HS-5 (cell line): ENCODE measurements at regions not wholly inside any gene's neighbourhood (a gene's known extent, or its start where the extent isn't known, plus 50 kb on each side); places are given as distances from the start of the nearest gene placed in this dataset.
"Not testable (repeated sequence)": the region's sequence is repeated elsewhere in the genome, so short reads cannot be mapped to it uniquely, and the experiment has no call there.

Experiments used
- DNase-seq: peaks from one replicate; pipeline ENCODE4 v3.0.0-alpha.2; 2012; ENCODE audit warnings: low read depth

DNA sequence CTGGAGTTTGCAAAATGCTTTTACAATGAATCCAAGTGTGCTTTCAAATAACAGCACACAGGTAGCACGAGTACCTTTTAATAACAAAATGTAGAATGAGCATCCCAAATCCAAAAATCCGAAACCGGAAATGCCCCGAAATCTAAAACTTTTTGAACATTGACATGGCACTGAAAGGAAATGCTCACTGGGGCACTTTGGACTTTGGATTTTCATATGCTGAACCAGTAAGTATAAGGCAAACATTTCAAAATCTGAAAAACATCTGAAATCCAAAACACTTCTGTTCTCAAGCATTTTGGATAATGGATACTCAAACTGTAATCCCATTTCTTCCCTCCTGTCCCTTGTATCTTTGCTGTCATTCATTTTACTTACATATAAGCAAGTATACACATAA lies 50.1 kb downstream of the GCNT4 start:
- no peak for DNase-seq

DNA sequence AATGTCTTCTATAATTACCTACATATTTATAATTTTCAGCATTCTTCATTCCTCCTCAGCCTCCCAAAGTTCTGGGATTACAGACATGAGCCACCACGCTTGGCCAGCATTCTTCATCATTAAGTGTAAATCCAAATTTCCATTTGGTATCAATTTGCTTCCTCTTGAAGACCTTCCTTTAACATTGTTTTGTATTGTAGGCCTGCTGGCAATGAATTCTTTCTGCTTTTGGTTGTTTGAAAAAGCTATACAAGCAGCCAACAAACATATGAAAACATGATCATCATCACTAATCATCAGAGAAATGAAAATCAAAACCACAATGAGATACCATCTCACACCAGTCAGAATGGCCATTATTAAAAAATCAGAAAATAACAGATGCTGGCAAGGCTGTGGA lies 56.4 kb downstream of the GCNT4 start:
- no peak for DNase-seq

DNA sequence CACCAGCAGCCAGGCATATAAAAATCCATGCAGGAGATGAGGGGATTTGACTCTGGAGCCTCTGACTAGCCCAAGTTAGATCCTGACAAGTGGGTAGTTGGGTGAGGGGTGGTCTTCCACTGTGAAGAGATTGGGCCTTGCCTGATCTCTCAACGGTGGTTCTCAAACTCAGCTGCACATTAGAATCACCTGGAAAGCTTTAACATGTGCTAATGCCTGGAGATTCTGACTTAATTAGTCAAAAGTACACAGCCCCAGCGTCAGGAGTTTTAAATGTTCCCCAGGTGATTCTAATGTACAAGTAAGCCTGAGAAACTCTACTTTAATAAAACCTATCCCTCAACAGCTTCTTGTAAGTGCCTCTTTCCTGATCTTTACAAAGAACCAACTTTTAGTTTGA lies 57.5 kb downstream of the GCNT4 start:
- DNase-seq, result no peak

DNA sequence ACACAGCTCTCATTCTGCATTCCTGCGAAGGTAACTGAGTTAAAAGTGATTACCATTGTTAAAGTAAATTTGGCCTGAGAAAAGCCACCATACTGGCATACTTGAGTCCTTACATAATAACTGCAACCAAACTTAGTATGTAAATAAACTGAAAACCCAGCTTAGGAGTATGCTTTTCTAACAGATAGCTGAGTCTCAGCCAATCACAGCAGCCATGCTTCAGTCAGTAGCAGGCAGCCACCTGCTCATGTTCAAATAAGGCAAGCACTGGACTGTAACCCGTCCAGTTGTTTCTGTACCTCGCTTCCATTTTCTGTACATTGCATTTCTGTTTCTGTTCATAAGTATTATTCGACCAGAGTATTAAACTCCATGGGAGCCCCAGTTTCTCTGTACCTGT lies 58.6 kb downstream of the GCNT4 start:
- DNase-seq, result no peak

DNA sequence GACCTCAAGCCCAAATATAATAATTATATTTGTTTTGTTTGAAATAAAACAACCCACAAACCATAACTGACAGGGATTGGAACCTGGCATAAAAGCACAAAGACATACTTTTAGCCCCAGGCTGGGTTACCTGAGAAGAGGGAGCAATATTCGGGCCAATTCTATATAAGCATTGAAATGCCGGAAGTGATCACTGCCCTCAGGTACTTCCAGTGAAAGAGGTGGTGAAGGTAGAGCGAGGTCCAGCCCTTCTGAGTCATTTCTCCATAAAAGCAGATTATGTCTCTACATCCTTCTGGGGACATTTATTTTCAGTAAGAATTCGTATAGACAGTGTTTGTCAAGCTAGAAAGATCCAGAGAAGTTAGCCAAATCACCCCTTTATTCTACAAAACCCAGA lies 59.6 kb downstream of the GCNT4 start:
- no peak for DNase-seq

DNA sequence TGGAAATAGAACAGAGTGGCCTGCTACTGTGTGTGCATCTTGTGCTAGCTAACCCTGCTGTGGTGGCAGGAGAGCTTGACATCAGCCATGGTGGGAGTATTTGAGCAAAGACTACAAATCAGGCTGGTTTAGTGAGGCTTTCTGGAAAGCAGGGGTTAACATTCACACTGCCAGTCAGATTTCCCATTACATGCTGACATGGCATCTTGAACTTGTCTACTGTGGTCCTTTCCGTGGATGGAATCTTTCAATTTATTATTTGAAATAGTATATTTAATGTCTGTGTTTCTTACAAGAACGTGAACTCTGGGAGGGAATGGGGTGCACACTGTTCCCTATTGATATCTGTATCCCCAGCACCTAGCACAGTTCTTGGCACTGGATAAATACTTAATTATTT lies 60.8 kb downstream of the GCNT4 start:
- no peak for DNase-seq

DNA sequence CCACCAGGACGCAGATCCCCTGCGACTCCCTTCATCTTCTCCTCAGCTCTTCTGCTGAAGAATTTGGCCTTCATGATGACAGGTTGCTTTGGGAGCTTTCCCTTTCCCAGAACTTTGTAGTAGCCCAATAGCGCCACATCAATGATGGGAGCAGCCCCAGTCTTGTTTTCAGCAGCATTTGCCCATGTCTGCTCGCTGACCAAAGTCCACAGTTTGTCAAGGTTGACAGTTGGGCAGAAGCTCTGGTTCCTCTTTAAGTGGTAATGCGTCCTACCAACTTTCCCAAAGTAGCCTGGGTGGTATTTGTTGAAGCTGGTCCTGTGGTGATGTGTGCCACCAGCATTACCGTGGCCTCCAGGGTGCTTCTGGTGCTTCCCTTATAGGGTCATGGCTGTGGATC lies 62.2 kb downstream of the GCNT4 start:
- DNase-seq, result no peak

DNA sequence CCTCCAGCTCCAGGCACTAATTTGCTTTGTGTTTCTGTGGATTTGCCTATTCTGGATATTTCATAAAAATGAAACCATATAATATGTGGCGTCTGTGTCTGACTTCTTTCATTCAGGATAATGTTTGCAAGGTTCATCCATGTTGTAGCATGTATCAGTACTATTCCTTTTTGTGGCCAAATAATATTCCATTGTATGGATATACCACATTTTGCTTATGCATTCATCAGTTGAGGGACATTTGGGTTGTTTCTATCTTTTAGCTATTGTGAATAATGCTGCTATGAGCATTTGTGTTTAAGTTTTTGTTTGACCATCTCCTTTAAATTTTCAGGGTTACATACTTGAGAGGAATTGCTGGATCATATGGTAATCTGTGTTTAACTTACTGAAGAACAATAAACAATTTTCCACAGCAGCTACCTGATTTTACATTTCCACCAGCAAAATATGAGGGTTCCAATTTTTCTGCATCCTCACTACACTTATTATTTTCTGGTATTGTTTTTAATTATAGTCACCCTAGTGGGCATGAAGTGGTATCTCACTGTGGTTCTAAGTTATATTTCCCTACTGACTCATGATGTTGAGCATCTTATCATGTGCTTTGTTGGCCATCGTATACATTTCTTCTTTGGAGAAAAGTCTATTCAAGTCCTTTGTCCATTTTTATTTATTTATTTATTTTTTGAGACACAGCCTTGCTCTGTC lies 63.9 kb downstream of the GCNT4 start:
- DNase-seq, result no peak

DNA sequence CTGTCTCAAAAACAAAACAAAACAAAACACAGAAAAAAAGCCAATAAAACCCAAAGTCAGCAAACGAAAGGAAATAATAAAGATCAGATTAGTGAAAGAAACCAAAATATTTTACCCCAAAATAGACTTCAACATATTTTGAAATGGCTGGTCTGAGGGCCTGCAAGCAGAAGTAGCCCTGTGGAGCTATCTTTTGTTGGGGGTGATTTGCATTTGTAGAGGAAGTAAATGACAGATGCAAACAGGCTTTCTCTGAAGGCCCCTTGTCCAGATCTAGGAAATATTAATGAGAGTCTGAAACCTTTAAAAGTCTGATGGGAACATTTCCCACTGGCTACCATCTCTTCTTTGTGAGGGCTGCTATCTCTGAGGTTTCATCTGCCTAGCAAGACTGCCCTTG lies 74.0 kb downstream of the GCNT4 start:
- DNase-seq, result no peak

DNA sequence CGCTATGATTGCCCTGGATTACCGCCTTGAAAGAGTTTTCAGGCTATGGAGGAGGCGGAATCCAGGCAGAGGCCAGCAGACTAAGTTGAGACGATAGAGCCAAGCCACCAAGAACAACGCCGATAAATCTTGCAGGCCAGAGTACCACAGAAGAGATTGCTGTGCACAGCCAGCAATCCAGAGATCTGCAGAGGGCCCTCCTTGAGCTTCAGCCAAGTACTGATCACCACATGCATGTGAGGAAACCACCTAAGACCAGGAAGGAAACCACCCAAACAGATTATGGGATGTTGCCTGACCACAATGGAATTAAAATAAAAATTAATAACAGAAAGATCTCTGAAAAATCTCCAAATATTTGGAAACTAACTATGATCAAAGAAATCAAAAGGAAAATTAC lies 74.9 kb downstream of the GCNT4 start:
- DNase-seq, result no peak

DNA sequence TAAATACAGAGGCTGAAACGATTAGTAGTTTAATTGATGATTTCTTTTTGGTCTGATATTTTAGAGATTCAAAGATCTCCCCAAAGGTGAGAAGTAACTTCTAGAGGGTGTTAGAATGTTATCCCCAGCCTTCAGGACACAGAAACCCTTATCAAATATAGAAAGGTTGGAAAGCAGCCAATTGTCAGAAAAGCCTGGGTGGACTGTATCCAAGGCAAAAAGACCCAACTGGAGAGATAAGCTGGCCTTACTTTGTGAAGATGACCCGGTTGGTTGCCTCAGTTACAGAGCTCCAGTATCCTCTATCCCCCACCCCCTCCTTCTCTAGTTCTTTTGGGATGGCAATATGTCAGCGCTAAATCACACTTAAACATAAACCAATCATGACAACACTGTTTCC lies 75.7 kb downstream of the GCNT4 start:
- DNase-seq, result no peak

DNA sequence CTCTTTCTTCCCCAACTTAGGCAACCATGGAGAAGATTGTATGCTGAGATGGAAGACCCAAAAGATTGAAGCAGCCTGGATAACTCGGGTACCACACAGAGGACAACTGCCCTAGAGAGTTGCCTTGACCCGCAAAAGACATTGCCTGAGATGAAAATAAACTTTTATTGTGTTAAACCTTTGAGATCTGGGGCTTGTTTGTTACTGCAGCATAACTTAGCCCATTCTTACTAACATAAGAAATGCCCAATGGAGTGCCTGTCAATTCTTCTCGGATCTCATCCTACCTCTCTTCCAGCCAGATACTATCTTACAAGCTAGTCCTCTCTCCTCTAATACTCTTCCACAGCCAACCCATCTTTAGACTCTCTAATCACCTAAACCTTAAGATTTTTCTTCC lies 76.8 kb downstream of the GCNT4 start:
- no peak for DNase-seq

DNA sequence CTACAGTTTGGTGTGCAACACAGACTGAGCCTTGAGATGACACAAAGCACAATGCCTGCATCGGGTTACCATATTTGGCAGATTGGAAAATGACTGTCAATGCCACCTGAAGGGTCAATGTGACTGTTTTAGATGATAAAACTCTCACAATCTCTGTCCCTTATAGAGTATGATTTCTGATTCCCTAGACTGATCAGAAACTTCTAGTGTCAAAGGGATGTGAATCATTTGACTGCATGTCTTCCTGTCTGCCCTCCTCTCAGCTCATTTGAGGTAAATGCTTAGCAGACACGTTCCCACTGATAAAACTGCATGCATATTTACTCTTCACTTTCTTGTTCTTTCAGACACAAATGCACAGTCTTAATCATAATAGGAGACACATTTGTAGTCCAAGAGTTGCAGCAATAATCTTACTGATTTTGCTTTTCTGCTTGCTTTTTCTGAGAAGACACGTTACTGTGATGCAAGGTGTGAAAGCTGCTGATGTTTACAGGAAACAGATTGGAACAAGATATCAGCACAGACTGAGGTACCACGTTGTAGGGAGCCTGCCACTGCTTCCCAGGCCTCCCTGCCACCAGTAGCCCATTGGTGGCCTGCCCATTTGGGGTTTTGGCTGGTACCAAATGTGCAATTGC lies 77.8 kb downstream of the GCNT4 start:
- DNase-seq, result no peak

DNA sequence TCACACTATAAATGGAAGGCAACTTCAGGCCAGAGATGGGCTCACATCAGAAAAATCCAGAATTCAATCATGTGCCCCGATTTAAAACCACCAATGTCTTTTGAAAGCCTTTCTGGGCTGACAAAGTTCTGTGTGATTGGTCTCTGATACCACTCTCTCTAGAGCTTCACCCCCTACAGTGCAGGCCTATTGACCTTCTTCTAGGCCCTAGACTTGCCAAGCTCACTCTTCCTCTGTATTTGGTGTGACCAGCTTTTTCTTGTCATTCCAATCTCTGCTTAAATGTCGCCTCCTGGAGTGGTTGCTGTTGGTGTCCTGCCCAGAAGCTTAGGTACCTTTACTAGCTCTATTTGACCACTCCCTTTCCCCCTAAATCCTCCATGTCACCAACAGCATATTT lies 78.7 kb downstream of the GCNT4 start:
- DNase-seq, result no peak

DNA sequence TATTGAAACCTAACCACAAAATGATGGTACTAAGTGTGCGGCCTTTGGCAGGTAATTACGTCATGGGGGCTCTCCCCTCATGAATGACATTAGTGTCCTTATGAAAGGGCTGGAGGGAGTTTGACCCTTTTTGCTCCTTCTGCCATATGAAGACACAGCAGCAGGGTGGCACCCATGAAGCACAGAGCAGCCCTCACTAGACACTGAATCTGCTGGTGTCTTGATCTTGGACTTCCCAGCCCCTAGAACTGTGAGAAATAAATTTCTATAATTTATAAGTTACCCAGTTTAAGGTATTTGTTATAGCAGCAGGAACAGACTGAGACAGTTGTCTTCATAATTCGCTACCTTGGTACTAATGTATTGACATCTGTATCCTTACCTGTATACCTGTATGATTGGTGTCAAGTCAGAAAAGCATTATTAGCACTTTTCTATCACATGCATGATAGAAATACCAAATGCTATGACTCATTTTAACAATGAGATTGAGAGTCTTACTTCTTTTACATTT lies 80.4 kb downstream of the GCNT4 start:
- no peak for DNase-seq

DNA sequence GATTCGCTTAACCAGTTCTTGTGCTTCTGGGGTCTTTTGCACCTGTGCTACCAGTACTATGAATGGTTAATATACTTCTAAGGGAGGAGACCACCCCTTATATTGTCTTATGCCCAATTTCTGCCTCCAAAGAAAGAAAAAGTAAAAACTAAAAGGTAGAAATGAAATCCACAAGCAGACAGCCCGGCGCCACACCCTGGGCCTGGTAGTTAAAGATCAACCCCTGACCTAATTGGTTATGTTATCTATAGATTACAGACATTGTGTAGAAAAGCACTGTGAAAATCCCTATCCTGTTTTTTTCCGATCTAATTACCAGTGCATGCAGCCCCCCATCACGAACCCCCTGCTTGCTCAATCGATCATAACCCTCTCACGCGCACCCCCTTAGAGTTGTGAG lies 81.5 kb downstream of the GCNT4 start:
- not testable (repeated sequence) for DNase-seq

DNA sequence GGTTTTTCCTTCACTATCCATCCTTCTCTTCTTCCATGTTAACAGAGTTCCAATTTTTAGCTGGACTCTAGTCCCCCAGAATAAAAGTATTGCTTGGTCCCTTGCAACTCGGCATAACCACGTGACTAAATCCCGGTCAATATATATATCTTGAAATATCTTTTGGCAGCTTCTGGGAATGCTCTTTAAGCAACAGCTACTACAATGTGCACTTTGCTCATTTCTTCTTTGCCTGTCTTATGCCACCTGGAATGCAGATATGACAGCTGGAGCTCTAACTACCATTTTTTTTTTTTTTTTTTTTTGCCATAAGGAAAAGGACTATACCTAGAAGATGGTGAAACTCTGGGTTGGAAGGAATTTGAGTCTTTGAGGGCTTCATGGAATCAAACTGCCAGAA lies 82.6 kb downstream of the GCNT4 start:
- no peak for DNase-seq

DNA sequence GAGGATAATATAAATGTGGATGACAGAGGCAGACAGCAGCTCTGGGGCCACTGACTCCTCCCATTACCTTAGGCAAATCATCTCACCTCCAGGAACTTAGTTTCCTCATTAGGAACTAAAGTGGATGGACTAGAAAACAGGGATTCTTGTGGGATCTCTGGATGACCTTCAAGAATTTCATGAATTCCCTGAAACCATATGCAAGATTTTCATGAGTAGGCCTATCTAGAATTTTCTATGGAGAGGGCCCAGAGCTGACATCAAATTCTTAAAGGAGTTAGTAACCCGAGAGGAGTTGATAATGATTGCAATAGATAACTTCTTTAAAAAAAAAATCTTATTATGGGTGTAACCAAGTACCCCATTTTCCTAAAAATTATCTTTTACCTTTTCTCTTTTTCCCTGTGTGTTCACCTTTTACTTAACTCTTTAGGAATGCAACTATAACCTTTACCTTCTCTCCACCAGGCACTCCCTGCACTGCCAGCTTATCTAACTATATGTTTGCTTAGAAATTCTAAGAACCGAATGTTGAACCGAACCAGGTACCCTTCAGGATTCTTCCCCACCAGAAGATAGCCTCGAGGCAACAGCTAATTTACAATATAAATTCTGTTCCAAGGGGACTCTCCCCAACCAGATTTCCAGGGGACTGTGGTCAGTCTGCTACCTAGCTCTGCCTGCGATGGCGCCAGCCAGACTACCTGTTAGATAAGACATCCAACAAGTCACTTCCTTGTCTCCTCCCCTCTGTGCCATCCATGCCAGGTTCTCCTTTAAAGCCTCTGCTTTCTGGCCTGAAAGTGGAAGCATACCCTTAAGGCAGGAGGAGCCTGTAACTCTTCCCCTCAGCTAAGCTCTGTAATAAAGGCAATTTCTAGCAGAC lies 86.0 kb downstream of the GCNT4 start:
- no peak for DNase-seq

DNA sequence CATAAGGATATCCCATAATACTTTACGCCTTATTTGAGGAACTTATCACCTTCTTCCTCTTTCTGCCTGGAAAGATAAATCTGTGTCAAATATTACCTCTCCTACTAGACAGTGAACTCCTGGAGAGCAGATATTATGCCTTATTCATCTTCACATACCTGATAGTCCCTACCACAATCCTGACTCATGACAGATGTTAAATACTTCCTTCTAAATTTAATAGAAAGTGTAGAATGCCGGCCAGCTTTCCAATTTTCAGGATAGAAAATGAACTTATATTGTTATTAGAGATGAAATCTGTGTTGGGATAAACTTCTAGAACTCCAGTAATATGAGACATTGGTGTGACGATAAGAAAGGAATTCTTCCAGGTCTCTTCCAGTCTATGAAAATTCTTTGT lies 89.0 kb downstream of the GCNT4 start:
- DNase-seq, result no peak

DNA sequence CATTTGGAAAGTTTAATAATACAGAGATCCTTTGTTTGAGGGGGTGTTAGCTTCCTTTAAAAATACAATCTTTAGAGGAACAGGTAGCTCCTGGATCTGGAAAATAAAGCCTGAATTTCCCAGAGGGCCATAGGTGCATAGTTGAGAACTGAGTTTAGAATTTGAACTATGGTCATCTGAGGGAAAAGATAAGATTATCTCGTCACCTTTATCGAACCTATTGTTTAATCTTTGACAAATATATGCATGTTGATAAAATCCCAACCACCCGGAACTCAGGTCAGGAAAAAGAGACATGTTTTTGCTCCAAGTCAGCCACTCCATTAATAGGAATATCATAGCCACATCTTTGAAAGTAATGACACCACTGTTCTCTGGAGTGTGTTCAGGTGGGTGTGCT lies 91.7 kb upstream of the FAM169A start:
- no peak for DNase-seq

DNA sequence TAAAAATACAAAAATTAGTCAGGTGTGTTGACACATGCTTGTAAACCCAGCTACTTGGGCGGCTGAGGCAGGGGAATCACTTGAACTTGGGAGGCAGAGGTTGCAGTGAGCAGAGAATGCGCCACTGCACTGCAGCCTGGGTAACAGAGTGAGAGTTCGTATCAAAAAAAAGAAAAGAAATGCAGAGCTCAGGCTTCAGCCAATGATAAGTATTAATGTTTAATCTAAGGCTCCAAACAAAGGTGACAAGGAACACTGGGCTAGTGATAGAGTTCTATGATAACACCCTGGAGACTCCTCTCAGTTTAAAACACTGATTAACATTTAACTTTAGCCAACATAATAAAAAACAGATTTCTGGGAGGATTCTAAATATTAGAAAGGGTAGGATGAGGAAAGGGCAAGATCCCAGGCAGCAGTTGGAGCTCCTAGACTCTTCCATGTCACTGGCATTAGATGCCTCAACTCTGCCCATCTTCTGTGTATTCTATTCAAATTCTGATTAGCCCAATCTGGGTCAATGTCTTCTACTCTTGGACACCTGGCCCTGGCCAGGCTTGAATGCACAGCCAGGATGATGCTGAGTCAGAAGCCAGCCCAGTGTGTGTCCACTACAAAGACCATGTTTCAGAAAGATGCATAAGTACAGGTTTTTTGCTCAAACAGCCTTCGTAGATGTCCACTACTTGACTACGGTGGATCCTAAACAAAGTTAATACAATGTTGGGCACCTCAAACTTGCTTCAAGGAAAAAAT lies 91.0 kb upstream of the FAM169A start:
- no peak for DNase-seq

DNA sequence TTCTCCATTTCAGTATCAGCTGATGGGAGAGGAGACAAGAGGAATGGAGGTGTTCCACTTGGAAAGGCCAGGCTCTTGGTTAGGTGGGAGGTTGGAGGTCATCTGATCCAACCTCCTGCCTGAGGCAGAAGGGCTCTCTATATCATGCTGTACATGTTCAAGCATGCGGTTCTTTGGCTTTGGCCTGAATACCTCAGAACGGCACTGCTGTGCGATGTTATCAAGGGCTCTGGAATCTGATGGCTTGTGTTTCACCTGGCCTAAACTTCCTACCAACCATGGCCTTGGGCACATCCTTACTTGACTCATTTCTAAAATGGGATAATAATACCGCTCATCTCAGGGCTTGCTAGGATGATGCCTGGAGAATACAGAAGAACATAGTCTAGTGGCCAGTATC lies 90.1 kb upstream of the FAM169A start:
- no peak for DNase-seq
